ENCODE measurements at regions not wholly inside any gene's neighbourhood (a gene's known extent, or its start where the extent isn't known, plus 50 kb on each side); places are given as distances from the start of the nearest gene placed in this dataset.

DNA sequence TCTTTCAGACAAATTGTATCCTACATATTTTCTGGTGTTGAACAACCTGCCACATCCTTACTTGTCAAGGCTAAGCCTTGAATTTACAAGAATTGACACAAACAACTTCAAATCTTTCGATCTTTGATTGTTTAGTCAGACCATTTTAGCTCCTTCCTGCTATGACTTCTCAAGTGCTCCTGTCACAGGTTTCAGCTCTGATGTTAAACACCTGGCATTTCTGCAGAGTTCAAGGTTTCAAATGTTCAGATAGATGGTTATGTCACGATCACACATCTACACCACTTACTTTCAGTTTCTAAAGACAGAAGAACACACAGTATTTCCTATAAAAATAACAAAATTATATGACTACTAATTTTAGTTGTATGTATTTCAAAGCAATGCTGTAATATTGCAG lies 84.0 kb downstream of the RND3 start:
- ChIA-PET CTCF (interaction anchor here (0.9 kb wide), 1 partner anchor 519 kb away, joined by 4 read pairs; no protein-coding TSS in a partner anchor), POLR2A (ENCODE audit: low non-redundant PET) (no interaction called here)
- TF ChIP-seq, protein P1, sequence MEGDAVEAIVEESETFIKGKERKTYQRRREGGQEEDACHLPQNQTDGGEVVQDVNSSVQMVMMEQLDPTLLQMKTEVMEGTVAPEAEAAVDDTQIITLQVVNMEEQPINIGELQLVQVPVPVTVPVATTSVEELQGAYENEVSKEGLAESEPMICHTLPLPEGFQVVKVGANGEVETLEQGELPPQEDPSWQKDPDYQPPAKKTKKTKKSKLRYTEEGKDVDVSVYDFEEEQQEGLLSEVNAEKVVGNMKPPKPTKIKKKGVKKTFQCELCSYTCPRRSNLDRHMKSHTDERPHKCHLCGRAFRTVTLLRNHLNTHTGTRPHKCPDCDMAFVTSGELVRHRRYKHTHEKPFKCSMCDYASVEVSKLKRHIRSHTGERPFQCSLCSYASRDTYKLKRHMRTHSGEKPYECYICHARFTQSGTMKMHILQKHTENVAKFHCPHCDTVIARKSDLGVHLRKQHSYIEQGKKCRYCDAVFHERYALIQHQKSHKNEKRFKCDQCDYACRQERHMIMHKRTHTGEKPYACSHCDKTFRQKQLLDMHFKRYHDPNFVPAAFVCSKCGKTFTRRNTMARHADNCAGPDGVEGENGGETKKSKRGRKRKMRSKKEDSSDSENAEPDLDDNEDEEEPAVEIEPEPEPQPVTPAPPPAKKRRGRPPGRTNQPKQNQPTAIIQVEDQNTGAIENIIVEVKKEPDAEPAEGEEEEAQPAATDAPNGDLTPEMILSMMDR (conservative IDR thresholded peaks at IDR 0.05; ENCODE audit: low read depth): no peak
- DNase-seq (ENCODE audit: low spot score): no peak
- no peak overlapping the region for H3K27ac ChIP-seq

DNA sequence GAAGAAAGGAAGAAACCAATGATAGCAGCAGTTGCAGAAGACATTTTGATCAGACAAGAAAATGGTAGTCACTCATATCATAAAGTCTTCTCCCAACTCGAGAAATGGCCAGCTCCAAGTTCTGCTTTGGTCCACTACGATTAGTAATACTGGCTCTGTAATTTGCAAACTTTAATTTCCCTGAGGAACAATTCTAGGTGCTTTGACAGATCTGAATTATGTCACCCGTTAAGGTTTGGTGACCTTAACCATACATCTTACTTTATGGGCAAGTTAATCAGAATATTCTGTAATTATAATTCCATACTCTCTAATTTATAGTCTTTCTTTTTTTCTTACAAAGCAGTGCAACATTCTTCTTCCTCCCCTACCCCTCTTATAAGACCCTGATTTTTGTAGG lies 84.5 kb downstream of the RND3 start:
- CTCF ChIA-PET: interaction anchor here (0.9 kb wide), 1 partner anchor 518 kb away, joined by 4 read pairs; no protein-coding TSS in a partner anchor

GRCh38 chr2:150400849-150401248 lies 86.6 kb downstream of the RND3 start:
- H3K27ac ChIP-seq: no peak overlapping the region
- TF ChIP-seq, protein P1 (conservative IDR thresholded peaks at IDR 0.05; ENCODE audit: low read depth): no peak
- DNase-seq (ENCODE audit: low spot score): no peak
- ChIA-PET POLR2A (ENCODE audit: low non-redundant PET) (no interaction called here), CTCF (no interaction called here)

More for the DNA sequence above, 84.5 kb downstream of the RND3 start:
- DNase-seq (ENCODE audit: low spot score): no peak
- TF ChIP-seq, protein P1 (conservative IDR thresholded peaks at IDR 0.05; ENCODE audit: low read depth): no peak
- H3K27ac ChIP-seq: no peak overlapping the region
- POLR2A ChIA-PET (ENCODE audit: low non-redundant PET): no interaction called here

- DNase-seq (ENCODE audit: low spot score): no peak
- CTCF ChIA-PET: interaction anchor here (0.7 kb wide), 1 partner anchor 638 kb away, joined by 3 read pairs; no protein-coding TSS in a partner anchor
- TF ChIP-seq, protein P1 (conservative IDR thresholded peaks at IDR 0.05; ENCODE audit: low read depth): no peak
- no peak overlapping the region for H3K27ac ChIP-seq
- POLR2A ChIA-PET (ENCODE audit: low non-redundant PET): interaction anchor here (0.6 kb wide), 1 partner anchor 14 kb away, joined by 13 read pairs; no protein-coding TSS in a partner anchor
Measured at GRCh38 chr2:150392614-150393013, 94.9 kb downstream of the RND3 start.

- ChIA-PET POLR2A (ENCODE audit: low non-redundant PET) (no interaction called here), CTCF (interaction anchor here (0.7 kb wide), 1 partner anchor 639 kb away, joined by 3 read pairs; no protein-coding TSS in a partner anchor)
- DNase-seq (ENCODE audit: low spot score): no peak
- H3K27ac ChIP-seq: no peak overlapping the region
- TF ChIP-seq, protein P1 (conservative IDR thresholded peaks at IDR 0.05; ENCODE audit: low read depth): no peak
Measured at GRCh38 chr2:150391779-150392178, 95.7 kb downstream of the RND3 start.

GRCh38 chr2:150389447-150389846 lies 98.0 kb downstream of the RND3 start:
- DNase-seq (ENCODE audit: low spot score): no peak
- no peak overlapping the region for H3K27ac ChIP-seq
- ChIA-PET POLR2A (ENCODE audit: low non-redundant PET) (no interaction called here), CTCF (interaction anchor here (1.2 kb wide), 1 partner anchor 24 kb away, joined by 3 read pairs; no protein-coding TSS in a partner anchor)
- TF ChIP-seq, protein P1 (conservative IDR thresholded peaks at IDR 0.05; ENCODE audit: low read depth): no peak

All from RWPE1 (cell line).